ENCODE measurements at regions not wholly inside any gene's neighbourhood (a gene's known extent, or its start where the extent isn't known, plus 50 kb on each side); places are given as distances from the start of the nearest gene placed in this dataset.

DNA sequence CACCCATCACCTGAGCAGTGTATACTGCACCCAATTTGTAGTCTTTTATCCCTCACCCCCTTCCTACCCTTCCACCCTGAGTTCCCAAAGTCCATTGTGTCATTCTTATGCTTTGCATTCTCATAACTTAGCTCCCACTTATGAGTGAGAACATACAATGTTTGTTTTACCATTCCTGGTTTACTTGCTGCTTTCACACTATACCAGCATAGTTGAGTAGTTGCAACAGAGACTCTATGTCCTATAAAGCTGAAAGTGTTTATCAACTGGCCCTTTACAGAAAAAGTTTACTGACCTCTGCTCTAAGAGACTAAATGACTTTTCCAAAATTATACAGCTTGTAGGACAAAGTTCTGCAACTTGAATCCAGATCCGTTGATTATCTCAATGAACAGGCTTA, 61.1 kb upstream of the BLTP1 start:
- TF ChIP-seq ZC3H11A (IDR thresholded peaks at IDR 0.05), result no peak
- TF ChIP-seq, protein P1, sequence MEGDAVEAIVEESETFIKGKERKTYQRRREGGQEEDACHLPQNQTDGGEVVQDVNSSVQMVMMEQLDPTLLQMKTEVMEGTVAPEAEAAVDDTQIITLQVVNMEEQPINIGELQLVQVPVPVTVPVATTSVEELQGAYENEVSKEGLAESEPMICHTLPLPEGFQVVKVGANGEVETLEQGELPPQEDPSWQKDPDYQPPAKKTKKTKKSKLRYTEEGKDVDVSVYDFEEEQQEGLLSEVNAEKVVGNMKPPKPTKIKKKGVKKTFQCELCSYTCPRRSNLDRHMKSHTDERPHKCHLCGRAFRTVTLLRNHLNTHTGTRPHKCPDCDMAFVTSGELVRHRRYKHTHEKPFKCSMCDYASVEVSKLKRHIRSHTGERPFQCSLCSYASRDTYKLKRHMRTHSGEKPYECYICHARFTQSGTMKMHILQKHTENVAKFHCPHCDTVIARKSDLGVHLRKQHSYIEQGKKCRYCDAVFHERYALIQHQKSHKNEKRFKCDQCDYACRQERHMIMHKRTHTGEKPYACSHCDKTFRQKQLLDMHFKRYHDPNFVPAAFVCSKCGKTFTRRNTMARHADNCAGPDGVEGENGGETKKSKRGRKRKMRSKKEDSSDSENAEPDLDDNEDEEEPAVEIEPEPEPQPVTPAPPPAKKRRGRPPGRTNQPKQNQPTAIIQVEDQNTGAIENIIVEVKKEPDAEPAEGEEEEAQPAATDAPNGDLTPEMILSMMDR (IDR thresholded peaks at IDR 0.05), result no peak
- TF ChIP-seq MAFK (IDR thresholded peaks at IDR 0.05; ENCODE audit: partially characterized antibody), result no peak
- no peak for TF ChIP-seq CHD4 (IDR thresholded peaks at IDR 0.05; ENCODE audit: borderline replicate concordance)
- TF ChIP-seq, protein P2, sequence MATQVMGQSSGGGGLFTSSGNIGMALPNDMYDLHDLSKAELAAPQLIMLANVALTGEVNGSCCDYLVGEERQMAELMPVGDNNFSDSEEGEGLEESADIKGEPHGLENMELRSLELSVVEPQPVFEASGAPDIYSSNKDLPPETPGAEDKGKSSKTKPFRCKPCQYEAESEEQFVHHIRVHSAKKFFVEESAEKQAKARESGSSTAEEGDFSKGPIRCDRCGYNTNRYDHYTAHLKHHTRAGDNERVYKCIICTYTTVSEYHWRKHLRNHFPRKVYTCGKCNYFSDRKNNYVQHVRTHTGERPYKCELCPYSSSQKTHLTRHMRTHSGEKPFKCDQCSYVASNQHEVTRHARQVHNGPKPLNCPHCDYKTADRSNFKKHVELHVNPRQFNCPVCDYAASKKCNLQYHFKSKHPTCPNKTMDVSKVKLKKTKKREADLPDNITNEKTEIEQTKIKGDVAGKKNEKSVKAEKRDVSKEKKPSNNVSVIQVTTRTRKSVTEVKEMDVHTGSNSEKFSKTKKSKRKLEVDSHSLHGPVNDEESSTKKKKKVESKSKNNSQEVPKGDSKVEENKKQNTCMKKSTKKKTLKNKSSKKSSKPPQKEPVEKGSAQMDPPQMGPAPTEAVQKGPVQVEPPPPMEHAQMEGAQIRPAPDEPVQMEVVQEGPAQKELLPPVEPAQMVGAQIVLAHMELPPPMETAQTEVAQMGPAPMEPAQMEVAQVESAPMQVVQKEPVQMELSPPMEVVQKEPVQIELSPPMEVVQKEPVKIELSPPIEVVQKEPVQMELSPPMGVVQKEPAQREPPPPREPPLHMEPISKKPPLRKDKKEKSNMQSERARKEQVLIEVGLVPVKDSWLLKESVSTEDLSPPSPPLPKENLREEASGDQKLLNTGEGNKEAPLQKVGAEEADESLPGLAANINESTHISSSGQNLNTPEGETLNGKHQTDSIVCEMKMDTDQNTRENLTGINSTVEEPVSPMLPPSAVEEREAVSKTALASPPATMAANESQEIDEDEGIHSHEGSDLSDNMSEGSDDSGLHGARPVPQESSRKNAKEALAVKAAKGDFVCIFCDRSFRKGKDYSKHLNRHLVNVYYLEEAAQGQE (IDR thresholded peaks at IDR 0.05), result no peak
- no peak for TF ChIP-seq FOSL2 (IDR thresholded peaks at IDR 0.05)
- TF ChIP-seq FOSL2 (CRISPR knock-in tag; IDR thresholded peaks at IDR 0.05), result no peak
- TF ChIP-seq JUN (IDR thresholded peaks at IDR 0.05), result no peak
